GM23338 (cell line): ENCODE measurements at regions not wholly inside any gene's neighbourhood (a gene's known extent, or its start where the extent isn't known, plus 50 kb on each side); places are given as distances from the start of the nearest gene placed in this dataset.

Experiments
- ATAC-seq: fragments of 200-7000 bp; cut with Tn5 transposase; 3 replicates; pipeline ENCODE4 v1.9.1; 2020
- DNase-seq: peaks from one replicate; pipeline ENCODE4 v3.0.0-alpha.2; 2015; ENCODE audit warnings: low spot score
- H2AFZ ChIP-seq: fragments of 200-600 bp; sonication (generic); 2 replicates; pipeline ENCODE4 v1.8.0; 2016; ENCODE audit warnings: antibody characterized with exemption, mild to moderate bottlenecking, moderate library complexity
- H3F3A ChIP-seq: fragments of 200-600 bp; sonication (generic); replicated peaks from 2 replicates; pipeline ENCODE4 v1.8.0; 2017; ENCODE audit warnings: antibody characterized with exemption, mixed run types, low read depth
- H3K27ac ChIP-seq: fragments of 200-600 bp; sonication (generic); 2 replicates; pipeline ENCODE4 v1.6.1; 2016; ENCODE audit warnings: low read depth
- H3K27me3 ChIP-seq: fragments of 200-600 bp; sonication (generic); 2 replicates; pipeline ENCODE4 v1.8.0; 2016; ENCODE audit warnings: mild to moderate bottlenecking, mixed run types, moderate library complexity; ENCODE audit not compliant: insufficient read depth
- H3K36me3 ChIP-seq: fragments of 200-600 bp; sonication (generic); 2 replicates; pipeline ENCODE4 v1.8.0; 2016; ENCODE audit warnings: mild to moderate bottlenecking; ENCODE audit not compliant: insufficient read depth
- H3K4me1 ChIP-seq: fragments of 200-600 bp; sonication (generic); 2 replicates; pipeline ENCODE4 v1.8.0; 2016; ENCODE audit warnings: mild to moderate bottlenecking, moderate library complexity; ENCODE audit not compliant: insufficient read depth
- H3K4me2 ChIP-seq: fragments of 200-600 bp; sonication (generic); 2 replicates; pipeline ENCODE4 v1.7.1; 2017; ENCODE audit warnings: mixed run types
- H3K4me3 ChIP-seq: fragments of 200-600 bp; sonication (generic); 2 replicates; pipeline ENCODE4 v1.6.1; 2016; ENCODE audit warnings: mixed run types
- H3K79me2 ChIP-seq: fragments of 200-600 bp; sonication (generic); replicated peaks from 2 replicates; pipeline ENCODE4 v1.8.0; 2017; ENCODE audit warnings: mild to moderate bottlenecking; ENCODE audit not compliant: insufficient read depth
- H3K9me2 ChIP-seq: fragments of 200-600 bp; sonication (generic); 2 replicates; pipeline ENCODE4 v1.8.0; 2017; ENCODE audit not compliant: insufficient read depth
- H4K20me1 ChIP-seq: fragments of 200-600 bp; sonication (generic); replicated peaks from 2 replicates; pipeline ENCODE4 v1.8.0; 2017; ENCODE audit warnings: mild to moderate bottlenecking; ENCODE audit not compliant: insufficient read depth
- H3K27ac Mint-ChIP-seq: 2 replicates; pipeline ENCODE4 v1.8.0; 2020; ENCODE audit warnings: inconsistent platforms, mild to moderate bottlenecking, moderate library complexity, mixed read lengths
- H3K27me3 Mint-ChIP-seq: 3 replicates; pipeline ENCODE4 v1.8.0; 2022; ENCODE audit warnings: low read depth, mild to moderate bottlenecking, moderate library complexity, mixed read lengths, inconsistent platforms; ENCODE audit not compliant: insufficient read depth, poor library complexity
- H3K36me3 Mint-ChIP-seq: 3 replicates; pipeline ENCODE4 v1.8.0; 2021; ENCODE audit warnings: low read depth, mild to moderate bottlenecking, inconsistent platforms, moderate library complexity, mixed read lengths
- H3K4me1 Mint-ChIP-seq: 3 replicates; pipeline ENCODE4 v1.8.0; 2020; ENCODE audit warnings: mild to moderate bottlenecking, inconsistent platforms, mixed read lengths
- H3K4me3 Mint-ChIP-seq: 3 replicates; pipeline ENCODE4 v1.8.0; 2021; ENCODE audit warnings: moderate library complexity, mild to moderate bottlenecking, inconsistent platforms, mixed read lengths
- H3K9me3 Mint-ChIP-seq: 3 replicates; pipeline ENCODE4 v1.8.0; 2020; ENCODE audit warnings: moderate library complexity, mild to moderate bottlenecking, inconsistent platforms, mixed read lengths
- CREB1 ChIP-seq: fragments of 250-450 bp; sonication (Bioruptor Pico); IDR thresholded peaks from 2 replicates; pipeline ENCODE4 v1.5.0; 2020; ENCODE audit warnings: low read depth, mild to moderate bottlenecking, moderate library complexity
- ETS1 ChIP-seq: IDR thresholded peaks from 2 replicates; pipeline ENCODE4 v1.6.1; 2016; ENCODE audit warnings: antibody characterized with exemption
- EZH2phosphoT487 ChIP-seq: fragments of 200-600 bp; sonication (generic); IDR thresholded peaks from one replicate; pipeline ENCODE4 v1.8.1; 2018; ENCODE audit warnings: antibody characterized with exemption; ENCODE audit not compliant: unreplicated experiment
- JUNB ChIP-seq: IDR thresholded peaks from one replicate; pipeline ENCODE4 v1.6.1; 2016; ENCODE audit warnings: antibody characterized with exemption; ENCODE audit not compliant: unreplicated experiment
- NANOG ChIP-seq: IDR thresholded peaks from 2 replicates; pipeline ENCODE4 v1.6.1; 2016; ENCODE audit warnings: antibody characterized with exemption, borderline replicate concordance
- POLR2AphosphoS5 ChIP-seq: IDR thresholded peaks from 2 replicates; pipeline ENCODE4 v1.6.1; 2016; ENCODE audit warnings: antibody characterized with exemption, low read depth
- ZNF114 ChIP-seq: fragments of 250-450 bp; sonication (Bioruptor Pico); IDR thresholded peaks from 2 replicates; pipeline ENCODE4 v1.5.0; 2020; ENCODE audit warnings: mild to moderate bottlenecking, moderate library complexity
- ZNF331 ChIP-seq: fragments of 250-450 bp; sonication (Bioruptor Pico); IDR thresholded peaks from 2 replicates; pipeline ENCODE4 v1.5.0; 2020; ENCODE audit warnings: low read depth, mild to moderate bottlenecking, moderate library complexity
- ZNF462 ChIP-seq: fragments of 250-450 bp; sonication (Bioruptor Pico); IDR thresholded peaks from 2 replicates; pipeline ENCODE4 v1.5.0; 2020; ENCODE audit warnings: mild to moderate bottlenecking, moderate library complexity
- TF ChIP-seq, protein P1 (sequence below), 2 experiments: fragments of 200-600 bp in 1 of 2; sonication (generic) in 1 of 2; conservative IDR thresholded peaks; 2 replicates each; pipeline versions ENCODE4 v1.5.1 to v1.6.1; 2016 to 2017; ENCODE audit warnings: antibody characterized with exemption in 2 of 2, low read depth in 2 of 2, mild to moderate bottlenecking in 2 of 2, moderate library complexity in 1 of 2

- Histone ChIP-seq H3K4me1 (no peaks in the 10 kb centered on the region), H3K9me2 (no peaks in the 10 kb centered on the region), H3K4me2 (no peak overlapping the region), H3K36me3 (no peaks in the 10 kb centered on the region), H3K4me3 (no peak overlapping the region), H4K20me1 (no peaks in the 10 kb centered on the region), H3K27ac (no peak overlapping the region), H3K79me2 (no peaks in the 10 kb centered on the region), H3F3A (no peaks in the 10 kb centered on the region), H3K27me3 (no peaks in the 10 kb centered on the region), H2AFZ (no peak overlapping the region)
- ATAC-seq (no peak), DNase-seq (no peak)
- Mint-ChIP-seq H3K27ac (no peak overlapping the region), H3K9me3 (no peaks in the 10 kb centered on the region), H3K4me3 (no peak overlapping the region), H3K27me3 (peaks cover 6% of the 10 kb centered on the region), H3K36me3 (no peaks in the 10 kb centered on the region), H3K4me1 (no peaks in the 10 kb centered on the region)
- TF ChIP-seq ETS1, result no peak
- TF ChIP-seq ZNF331 (CRISPR knock-in tag), result no peak
- TF ChIP-seq JUNB, result no peak
- TF ChIP-seq POLR2AphosphoS5, result no peak
Measured at GRCh38 chr5:133905424-133905823, 63.0 kb downstream of the C5orf15 start.

GRCh38 chr5:133904641-133905040, 63.8 kb downstream of the C5orf15 start:
- H3K27me3 ChIP-seq, result no peaks in the 10 kb centered on the region
- no peak overlapping the region for H3K4me2 ChIP-seq
- no peaks in the 10 kb centered on the region for H4K20me1 ChIP-seq
- no peaks in the 10 kb centered on the region for H3K79me2 ChIP-seq
- no peak for ATAC-seq
- H3K9me2 ChIP-seq, result no peaks in the 10 kb centered on the region
- Mint-ChIP-seq H3K27ac (no peak overlapping the region), H3K9me3 (no peaks in the 10 kb centered on the region), H3K27me3 (peaks cover 6% of the 10 kb centered on the region), H3K4me1 (no peaks in the 10 kb centered on the region), H3K4me3 (no peak overlapping the region), H3K36me3 (no peaks in the 10 kb centered on the region)
- no peak overlapping the region for H3K4me3 ChIP-seq
- no peak overlapping the region for H3K27ac ChIP-seq
- DNase-seq, result no peak
- no peaks in the 10 kb centered on the region for H3F3A ChIP-seq
- no peaks in the 10 kb centered on the region for H3K4me1 ChIP-seq
- no peak overlapping the region for H2AFZ ChIP-seq
- no peaks in the 10 kb centered on the region for H3K36me3 ChIP-seq
- no peak for TF ChIP-seq ZNF331 (CRISPR knock-in tag)
- TF ChIP-seq JUNB, result no peak
- TF ChIP-seq EZH2phosphoT487, result no peak
- no peak for TF ChIP-seq ZNF462 (CRISPR knock-in tag)
- no peak for TF ChIP-seq ZNF114 (CRISPR knock-in tag)
- TF ChIP-seq CREB1, result no peak
- TF ChIP-seq NANOG, result no peak
- TF ChIP-seq ETS1, result no peak
- no peak for TF ChIP-seq POLR2AphosphoS5
- TF ChIP-seq, protein P1, sequence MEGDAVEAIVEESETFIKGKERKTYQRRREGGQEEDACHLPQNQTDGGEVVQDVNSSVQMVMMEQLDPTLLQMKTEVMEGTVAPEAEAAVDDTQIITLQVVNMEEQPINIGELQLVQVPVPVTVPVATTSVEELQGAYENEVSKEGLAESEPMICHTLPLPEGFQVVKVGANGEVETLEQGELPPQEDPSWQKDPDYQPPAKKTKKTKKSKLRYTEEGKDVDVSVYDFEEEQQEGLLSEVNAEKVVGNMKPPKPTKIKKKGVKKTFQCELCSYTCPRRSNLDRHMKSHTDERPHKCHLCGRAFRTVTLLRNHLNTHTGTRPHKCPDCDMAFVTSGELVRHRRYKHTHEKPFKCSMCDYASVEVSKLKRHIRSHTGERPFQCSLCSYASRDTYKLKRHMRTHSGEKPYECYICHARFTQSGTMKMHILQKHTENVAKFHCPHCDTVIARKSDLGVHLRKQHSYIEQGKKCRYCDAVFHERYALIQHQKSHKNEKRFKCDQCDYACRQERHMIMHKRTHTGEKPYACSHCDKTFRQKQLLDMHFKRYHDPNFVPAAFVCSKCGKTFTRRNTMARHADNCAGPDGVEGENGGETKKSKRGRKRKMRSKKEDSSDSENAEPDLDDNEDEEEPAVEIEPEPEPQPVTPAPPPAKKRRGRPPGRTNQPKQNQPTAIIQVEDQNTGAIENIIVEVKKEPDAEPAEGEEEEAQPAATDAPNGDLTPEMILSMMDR (conservative IDR thresholded peaks at IDR 0.05; ENCODE audit: low read depth in 2 of 2), result no peak
